ENCODE measurements at regions not wholly inside any gene's neighbourhood (a gene's known extent, or its start where the extent isn't known, plus 50 kb on each side); places are given as distances from the start of the nearest gene placed in this dataset.

DNA sequence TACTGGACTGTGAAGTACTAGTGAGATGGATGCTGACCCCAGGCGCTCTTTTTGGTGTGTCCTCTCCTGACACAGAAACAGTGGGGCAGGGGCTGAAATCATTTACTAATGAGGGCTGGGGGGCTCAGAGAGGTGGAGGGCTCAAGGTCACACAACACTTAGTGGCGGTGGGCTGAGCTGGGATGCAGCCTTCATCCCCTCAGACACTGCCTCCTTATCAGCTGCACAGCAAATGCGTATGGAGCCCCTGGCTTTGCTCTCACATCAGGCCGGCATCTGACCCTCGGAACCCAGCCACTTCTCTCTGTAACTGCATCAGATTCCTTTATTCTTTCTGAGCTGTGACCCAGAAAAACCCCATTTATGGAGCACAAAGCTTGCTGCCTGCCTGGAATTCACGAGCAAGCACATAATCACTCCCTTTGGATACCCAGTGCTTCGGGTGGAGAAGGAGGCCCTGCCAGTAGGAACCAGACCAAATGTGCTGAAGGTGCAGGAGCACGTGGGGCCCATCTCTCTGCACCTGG is 736.6 kb downstream of the TBC1D22A start:
- TF ChIP-seq, protein P1, sequence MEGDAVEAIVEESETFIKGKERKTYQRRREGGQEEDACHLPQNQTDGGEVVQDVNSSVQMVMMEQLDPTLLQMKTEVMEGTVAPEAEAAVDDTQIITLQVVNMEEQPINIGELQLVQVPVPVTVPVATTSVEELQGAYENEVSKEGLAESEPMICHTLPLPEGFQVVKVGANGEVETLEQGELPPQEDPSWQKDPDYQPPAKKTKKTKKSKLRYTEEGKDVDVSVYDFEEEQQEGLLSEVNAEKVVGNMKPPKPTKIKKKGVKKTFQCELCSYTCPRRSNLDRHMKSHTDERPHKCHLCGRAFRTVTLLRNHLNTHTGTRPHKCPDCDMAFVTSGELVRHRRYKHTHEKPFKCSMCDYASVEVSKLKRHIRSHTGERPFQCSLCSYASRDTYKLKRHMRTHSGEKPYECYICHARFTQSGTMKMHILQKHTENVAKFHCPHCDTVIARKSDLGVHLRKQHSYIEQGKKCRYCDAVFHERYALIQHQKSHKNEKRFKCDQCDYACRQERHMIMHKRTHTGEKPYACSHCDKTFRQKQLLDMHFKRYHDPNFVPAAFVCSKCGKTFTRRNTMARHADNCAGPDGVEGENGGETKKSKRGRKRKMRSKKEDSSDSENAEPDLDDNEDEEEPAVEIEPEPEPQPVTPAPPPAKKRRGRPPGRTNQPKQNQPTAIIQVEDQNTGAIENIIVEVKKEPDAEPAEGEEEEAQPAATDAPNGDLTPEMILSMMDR (conservative IDR thresholded peaks at IDR 0.05; ENCODE audit: low read depth, low read length), result no peak
- TF ChIP-seq POLR2A (IDR thresholded peaks at IDR 0.05; ENCODE audit: low read depth, low read length), result no peak
- TF ChIP-seq RAD21 (IDR thresholded peaks at IDR 0.05; ENCODE audit: low read length), result no peak
- TF ChIP-seq, protein P2, sequence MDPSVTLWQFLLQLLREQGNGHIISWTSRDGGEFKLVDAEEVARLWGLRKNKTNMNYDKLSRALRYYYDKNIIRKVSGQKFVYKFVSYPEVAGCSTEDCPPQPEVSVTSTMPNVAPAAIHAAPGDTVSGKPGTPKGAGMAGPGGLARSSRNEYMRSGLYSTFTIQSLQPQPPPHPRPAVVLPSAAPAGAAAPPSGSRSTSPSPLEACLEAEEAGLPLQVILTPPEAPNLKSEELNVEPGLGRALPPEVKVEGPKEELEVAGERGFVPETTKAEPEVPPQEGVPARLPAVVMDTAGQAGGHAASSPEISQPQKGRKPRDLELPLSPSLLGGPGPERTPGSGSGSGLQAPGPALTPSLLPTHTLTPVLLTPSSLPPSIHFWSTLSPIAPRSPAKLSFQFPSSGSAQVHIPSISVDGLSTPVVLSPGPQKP (IDR thresholded peaks at IDR 0.05; ENCODE audit: borderline replicate concordance, low read depth, low read length), result no peak
- TF ChIP-seq MXI1 (IDR thresholded peaks at IDR 0.05; ENCODE audit: borderline replicate concordance, low read depth, low read length), result no peak
- TF ChIP-seq BHLHE40 (IDR thresholded peaks at IDR 0.05; ENCODE audit: low read depth, low read length), result no peak

Measured in IMR-90 (cell line).